ENCODE measurements at regions not wholly inside any gene's neighbourhood (a gene's known extent, or its start where the extent isn't known, plus 50 kb on each side); places are given as distances from the start of the nearest gene placed in this dataset.

DNA sequence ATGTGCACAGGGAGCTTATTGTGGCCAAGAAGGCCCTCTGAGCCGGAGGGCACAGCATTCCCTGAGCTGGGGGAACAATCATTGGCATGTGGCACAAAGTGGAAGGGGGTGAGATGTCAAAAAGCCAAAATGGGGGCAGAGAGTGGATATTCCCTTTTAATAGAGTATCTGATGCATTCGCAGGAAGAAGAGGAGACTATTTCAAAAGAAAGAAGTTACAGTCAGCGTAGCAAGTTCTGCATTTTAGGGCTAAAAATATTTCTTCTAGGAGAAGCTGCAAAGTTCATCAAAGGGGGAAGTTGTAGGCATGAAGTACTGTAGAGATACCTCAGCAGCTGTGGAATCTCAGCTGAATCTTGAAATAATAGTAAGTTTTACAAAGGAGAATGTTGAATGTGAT is 136.0 kb upstream of the WDR11 start:
- Histone ChIP-seq H3K36me3 (ENCODE audit: control insufficient read depth, insufficient read depth, low read length) (no peaks in the 10 kb centered on the region), H3K4me3 (ENCODE audit: low read depth, low read length) (no peak overlapping the region), H3K27me3 (ENCODE audit: control insufficient read depth, insufficient read depth, low read length) (no peaks in the 10 kb centered on the region)
- CTCF ChIA-PET = no interaction called here
- DNase-seq (ENCODE audit: low read depth) = no peak
- POLR2A ChIA-PET = no interaction called here
- TF ChIP-seq CTCF (IDR thresholded peaks at IDR 0.05; ENCODE audit: insufficient read depth, low read depth, low read length) = no peak

DNA sequence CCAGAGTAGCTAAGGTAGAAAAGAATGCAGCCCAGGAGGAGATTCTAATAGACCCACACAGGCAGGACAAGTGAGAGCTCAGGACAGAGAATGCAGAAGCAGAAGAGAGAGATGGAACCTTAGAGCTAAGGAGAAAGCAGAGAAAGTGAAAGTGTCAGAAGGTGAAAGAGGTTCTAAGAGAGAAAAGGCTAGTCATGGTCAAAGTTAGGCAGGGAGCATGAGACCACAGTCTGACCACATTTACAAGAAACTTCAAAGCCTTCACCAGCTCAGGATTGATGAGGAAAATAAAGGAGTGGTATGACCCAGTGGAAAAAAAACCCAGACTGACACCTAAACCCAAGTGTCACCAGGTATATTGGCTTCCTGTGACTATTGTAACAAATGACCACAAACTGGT is 131.8 kb upstream of the WDR11 start:
- no peak for TF ChIP-seq CTCF (IDR thresholded peaks at IDR 0.05; ENCODE audit: insufficient read depth, low read depth, low read length)
- DNase-seq (ENCODE audit: low read depth) = no peak
- no peaks in the 10 kb centered on the region for H3K27me3 ChIP-seq (ENCODE audit: control insufficient read depth, insufficient read depth, low read length)
- H3K4me3 ChIP-seq (ENCODE audit: low read depth, low read length) = no peak overlapping the region
- ChIA-PET CTCF (interaction anchor here (1.4 kb wide), 1 partner anchor 16 kb away, joined by 3 read pairs; no protein-coding TSS in a partner anchor), POLR2A (no interaction called here)
- H3K36me3 ChIP-seq (ENCODE audit: control insufficient read depth, insufficient read depth, low read length) = no peaks in the 10 kb centered on the region

DNA sequence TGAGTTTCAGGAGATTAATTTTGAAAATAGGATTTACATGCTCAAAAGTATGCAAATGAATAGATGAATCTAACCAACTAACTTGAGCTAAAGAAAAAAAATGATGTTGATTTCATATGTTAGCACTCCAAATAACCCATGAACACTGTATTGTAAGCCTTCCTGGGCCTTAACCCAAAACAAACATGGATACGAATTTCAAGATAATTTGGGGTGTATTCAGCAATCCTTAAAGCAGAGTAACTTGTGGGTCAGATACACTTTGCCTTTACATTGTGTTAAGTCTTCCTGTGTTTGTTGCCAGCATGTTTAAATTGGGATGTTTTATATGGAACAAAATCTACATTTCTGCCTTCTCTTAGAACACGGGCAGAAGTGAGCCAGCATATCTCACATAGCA is 124.2 kb upstream of the WDR11 start:
- no peak for DNase-seq (ENCODE audit: low read depth)
- POLR2A ChIA-PET = no interaction called here
- no peaks in the 10 kb centered on the region for H3K36me3 ChIP-seq (ENCODE audit: control insufficient read depth, insufficient read depth, low read length)

GRCh38 chr10:120729547-120729946 is 121.6 kb upstream of the WDR11 start:
- TF ChIP-seq CTCF (IDR thresholded peaks at IDR 0.05; ENCODE audit: insufficient read depth, low read depth, low read length) = no peak
- Histone ChIP-seq H3K4me3 (ENCODE audit: low read depth, low read length) (no peak overlapping the region), H3K36me3 (ENCODE audit: control insufficient read depth, insufficient read depth, low read length) (no peaks in the 10 kb centered on the region), H3K27me3 (ENCODE audit: control insufficient read depth, insufficient read depth, low read length) (no peaks in the 10 kb centered on the region)
- POLR2A ChIA-PET = no interaction called here
- DNase-seq (ENCODE audit: low read depth) = no peak
- CTCF ChIA-PET = interaction anchor here (0.7 kb wide), 1 partner anchor 1292 kb away, joined by 3 read pairs; no protein-coding TSS in a partner anchor

More for the DNA sequence above, 124.2 kb upstream of the WDR11 start:
- no peak overlapping the region for H3K4me3 ChIP-seq (ENCODE audit: low read depth, low read length)
- H3K27me3 ChIP-seq (ENCODE audit: control insufficient read depth, insufficient read depth, low read length) = no peaks in the 10 kb centered on the region
- CTCF ChIA-PET = interaction anchor here (1.6 kb wide), 1 partner anchor 11 kb away, joined by 6 read pairs; no protein-coding TSS in a partner anchor
- TF ChIP-seq CTCF (IDR thresholded peaks at IDR 0.05; ENCODE audit: insufficient read depth, low read depth, low read length) = no peak

DNA sequence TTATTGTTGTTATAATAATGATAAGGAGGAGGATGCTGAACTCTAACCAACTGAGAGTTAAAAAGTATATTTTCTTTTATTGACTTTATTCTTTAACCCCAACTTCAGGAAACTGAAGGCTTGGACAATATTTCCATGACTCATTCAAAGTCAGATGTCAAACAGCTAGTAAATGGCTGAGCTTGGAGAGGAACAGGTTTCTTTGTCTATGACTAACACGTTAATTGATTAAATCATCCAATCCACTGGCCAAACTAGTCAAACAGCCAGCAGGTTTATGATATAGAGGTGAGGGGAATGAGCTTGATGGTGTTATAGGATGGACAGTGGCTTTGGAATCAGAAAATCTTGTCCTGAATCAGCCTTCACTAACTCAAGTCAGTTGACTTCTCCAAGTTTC is 119.1 kb upstream of the WDR11 start:
- CTCF ChIA-PET = interaction anchor here (1.4 to 1.5 kb wide), 2 partner anchors 10 to 511 kb away, joined by 3 read pairs; no protein-coding TSS in a partner anchor
- POLR2A ChIA-PET = no interaction called here
- Histone ChIP-seq H3K4me3 (ENCODE audit: low read depth, low read length) (no peak overlapping the region), H3K27me3 (ENCODE audit: control insufficient read depth, insufficient read depth, low read length) (no peaks in the 10 kb centered on the region), H3K36me3 (ENCODE audit: control insufficient read depth, insufficient read depth, low read length) (no peaks in the 10 kb centered on the region)
- no peak for TF ChIP-seq CTCF (IDR thresholded peaks at IDR 0.05; ENCODE audit: insufficient read depth, low read depth, low read length)
- DNase-seq (ENCODE audit: low read depth) = no peak
